ENCODE measurements at regions not wholly inside any gene's neighbourhood (a gene's known extent, or its start where the extent isn't known, plus 50 kb on each side); places are given as distances from the start of the nearest gene placed in this dataset.

DNA sequence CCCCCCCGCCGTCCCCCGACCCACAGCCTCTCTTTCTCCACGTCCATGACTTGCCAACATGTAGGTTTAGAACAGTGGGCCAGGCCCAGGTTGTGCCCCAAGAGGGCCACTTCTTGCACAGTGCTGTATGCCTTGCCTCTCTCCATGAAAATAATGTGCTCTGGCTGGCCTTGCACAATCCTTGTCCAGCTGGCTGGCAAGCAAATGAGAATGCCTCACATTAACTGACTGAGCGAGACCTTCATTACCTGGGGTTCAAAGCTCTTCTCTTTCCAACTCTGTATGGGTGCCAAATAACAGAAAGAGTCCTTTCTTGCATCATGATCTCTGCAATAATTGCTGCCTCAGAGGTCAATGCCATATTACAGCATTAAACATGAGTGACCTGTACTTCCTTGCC lies 416.6 kb downstream of the FGF13 start:
- H3K4me3 ChIP-seq (ENCODE audit: low read depth, low read length), result no peak overlapping the region
- no peak for DNase-seq (ENCODE audit: low read depth, low spot score)
- in situ Hi-C loops (cut with HindIII; ENCODE audit: low sequenced_read_pairs), result no loop called here
- TF ChIP-seq, protein P1, sequence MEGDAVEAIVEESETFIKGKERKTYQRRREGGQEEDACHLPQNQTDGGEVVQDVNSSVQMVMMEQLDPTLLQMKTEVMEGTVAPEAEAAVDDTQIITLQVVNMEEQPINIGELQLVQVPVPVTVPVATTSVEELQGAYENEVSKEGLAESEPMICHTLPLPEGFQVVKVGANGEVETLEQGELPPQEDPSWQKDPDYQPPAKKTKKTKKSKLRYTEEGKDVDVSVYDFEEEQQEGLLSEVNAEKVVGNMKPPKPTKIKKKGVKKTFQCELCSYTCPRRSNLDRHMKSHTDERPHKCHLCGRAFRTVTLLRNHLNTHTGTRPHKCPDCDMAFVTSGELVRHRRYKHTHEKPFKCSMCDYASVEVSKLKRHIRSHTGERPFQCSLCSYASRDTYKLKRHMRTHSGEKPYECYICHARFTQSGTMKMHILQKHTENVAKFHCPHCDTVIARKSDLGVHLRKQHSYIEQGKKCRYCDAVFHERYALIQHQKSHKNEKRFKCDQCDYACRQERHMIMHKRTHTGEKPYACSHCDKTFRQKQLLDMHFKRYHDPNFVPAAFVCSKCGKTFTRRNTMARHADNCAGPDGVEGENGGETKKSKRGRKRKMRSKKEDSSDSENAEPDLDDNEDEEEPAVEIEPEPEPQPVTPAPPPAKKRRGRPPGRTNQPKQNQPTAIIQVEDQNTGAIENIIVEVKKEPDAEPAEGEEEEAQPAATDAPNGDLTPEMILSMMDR (IDR thresholded peaks at IDR 0.05; ENCODE audit: low read depth, low read length), result no peak

DNA sequence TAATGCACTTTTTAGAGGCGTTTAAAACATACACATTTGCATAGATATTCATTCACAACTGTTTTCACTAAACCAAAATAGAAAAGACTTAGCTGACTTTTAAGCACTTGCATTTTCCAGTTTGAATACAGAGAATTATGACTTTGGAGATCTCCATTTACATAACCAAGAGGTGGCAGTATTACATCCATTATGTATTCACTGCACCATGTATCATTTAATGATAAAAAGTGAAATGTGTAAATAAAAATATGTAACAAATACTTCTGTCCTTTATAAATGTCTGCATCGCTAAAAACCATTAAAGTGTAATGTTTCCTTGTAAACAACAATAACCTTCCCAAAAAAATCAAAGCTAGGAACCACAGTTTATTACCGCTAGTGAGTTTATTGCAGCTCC lies 413.2 kb downstream of the FGF13 start:
- in situ Hi-C loops (cut with HindIII; ENCODE audit: low sequenced_read_pairs), result no loop called here

DNA sequence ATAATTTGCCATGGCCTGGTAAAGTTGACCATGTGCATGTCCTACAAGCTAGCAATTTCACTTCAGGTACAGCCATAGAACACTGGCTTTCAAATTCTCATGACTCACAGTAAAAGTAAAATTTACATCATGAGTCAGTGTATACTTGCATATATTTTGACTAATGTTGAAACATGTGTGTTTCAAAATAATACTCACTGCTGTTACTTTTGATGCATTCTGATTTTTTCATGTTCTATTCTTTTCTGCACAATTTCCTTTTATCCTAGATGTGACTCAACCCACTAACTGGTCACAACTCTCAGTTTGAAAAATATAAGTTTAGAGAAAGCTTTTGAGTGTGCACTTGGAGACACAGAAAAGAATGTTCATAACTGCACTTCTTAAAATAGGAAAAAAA lies 365.7 kb downstream of the FGF13 start:
- TF ChIP-seq, protein P1 (IDR thresholded peaks at IDR 0.05; ENCODE audit: low read depth, low read length), result no peak
- in situ Hi-C loops (cut with HindIII; ENCODE audit: low sequenced_read_pairs), result no loop called here
- DNase-seq (ENCODE audit: low read depth, low spot score), result no peak
- H3K4me3 ChIP-seq (ENCODE audit: low read depth, low read length), result no peak overlapping the region

More for the DNA sequence above, 413.2 kb downstream of the FGF13 start:
- TF ChIP-seq, protein P1 (IDR thresholded peaks at IDR 0.05; ENCODE audit: low read depth, low read length), result no peak
- no peak for DNase-seq (ENCODE audit: low read depth, low spot score)
- H3K4me3 ChIP-seq (ENCODE audit: low read depth, low read length), result no peak overlapping the region

DNA sequence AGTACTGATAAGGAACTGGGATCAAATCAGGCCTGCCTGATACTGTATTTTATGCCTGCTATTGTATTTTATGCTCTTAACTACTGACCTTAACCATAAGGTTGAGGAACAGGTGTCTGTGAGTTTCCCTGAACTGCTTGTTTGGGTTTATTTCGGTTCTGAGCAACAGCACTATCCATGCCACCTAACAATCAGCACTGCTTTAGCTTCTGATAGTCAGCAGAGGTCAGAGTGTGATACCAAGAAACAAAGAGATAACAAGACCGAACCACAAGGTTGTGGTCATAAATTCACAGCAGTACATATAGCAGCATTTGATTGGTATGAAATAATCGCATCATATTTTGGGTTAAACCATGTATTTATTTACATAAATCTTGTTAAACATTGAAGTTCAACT lies 362.2 kb downstream of the FGF13 start:
- in situ Hi-C loops (cut with HindIII; ENCODE audit: low sequenced_read_pairs), result no loop called here
- no peak for DNase-seq (ENCODE audit: low read depth, low spot score)
- H3K4me3 ChIP-seq (ENCODE audit: low read depth, low read length), result no peak overlapping the region
- TF ChIP-seq, protein P1 (IDR thresholded peaks at IDR 0.05; ENCODE audit: low read depth, low read length), result no peak

DNA sequence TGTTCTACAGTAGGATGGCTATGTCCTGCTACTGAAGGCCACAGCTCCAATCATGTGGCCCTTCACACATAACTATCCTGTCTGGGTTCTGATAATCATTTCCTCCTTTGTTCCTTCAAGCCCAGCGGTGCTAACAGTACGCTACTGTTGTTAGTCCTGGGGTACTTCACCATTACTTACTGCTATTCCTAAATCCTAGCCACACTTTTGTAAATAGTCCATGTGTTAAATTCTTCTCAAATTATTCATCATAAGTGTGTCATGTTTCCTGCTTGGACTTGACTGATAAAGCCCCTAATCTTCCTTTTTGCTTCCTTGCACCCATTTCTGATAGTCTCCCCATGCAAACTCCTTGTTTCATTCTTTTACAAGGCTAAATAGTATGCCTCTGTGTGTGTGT lies 332.6 kb downstream of the FGF13 start:
- TF ChIP-seq, protein P1 (IDR thresholded peaks at IDR 0.05; ENCODE audit: low read depth, low read length), result no peak
- no peak overlapping the region for H3K4me3 ChIP-seq (ENCODE audit: low read depth, low read length)
- in situ Hi-C loops (cut with HindIII; ENCODE audit: low sequenced_read_pairs), result no loop called here
- no peak for DNase-seq (ENCODE audit: low read depth, low spot score)

DNA sequence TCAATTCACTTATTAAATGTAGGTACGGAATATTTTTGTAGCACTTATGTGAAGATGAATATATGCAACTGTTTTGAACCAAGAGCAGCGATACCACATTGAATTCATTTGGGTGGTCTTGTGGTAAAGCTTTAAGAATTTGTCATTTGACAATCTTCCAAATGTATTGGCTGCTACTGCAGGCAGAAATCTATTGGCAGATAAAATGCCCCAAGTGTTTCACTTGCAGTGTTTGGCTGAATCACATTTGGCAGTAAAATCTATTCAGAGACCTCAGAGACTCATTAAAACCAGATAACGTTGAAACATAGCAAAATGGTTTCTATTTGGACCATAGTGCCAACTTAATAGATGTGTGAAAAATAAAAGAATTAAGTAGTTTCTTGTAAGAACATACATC lies 303.4 kb downstream of the FGF13 start:
- DNase-seq (ENCODE audit: low read depth, low spot score), result no peak
- in situ Hi-C loops (cut with HindIII; ENCODE audit: low sequenced_read_pairs), result no loop called here
- H3K4me3 ChIP-seq (ENCODE audit: low read depth, low read length), result no peak overlapping the region
- TF ChIP-seq, protein P1 (IDR thresholded peaks at IDR 0.05; ENCODE audit: low read depth, low read length), result no peak

DNA sequence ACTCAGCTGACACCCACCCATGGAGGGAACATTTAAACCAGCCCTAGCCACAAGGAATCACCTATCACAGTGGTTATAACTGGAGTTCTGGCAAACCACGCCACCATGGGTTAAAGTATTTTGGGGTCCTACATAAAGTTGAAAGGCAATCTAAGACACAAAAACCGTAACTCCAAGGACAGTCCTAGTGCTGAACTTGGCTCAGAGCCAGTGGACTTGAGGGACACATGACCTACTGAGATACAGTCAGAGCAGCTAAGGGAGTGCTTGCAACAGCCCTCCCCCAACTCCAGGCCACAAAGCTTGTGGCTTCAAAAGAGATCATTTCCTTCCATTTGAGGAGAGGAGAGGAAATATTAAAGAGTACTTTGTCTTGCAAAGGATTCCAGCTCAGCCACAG lies 300.5 kb downstream of the FGF13 start:
- TF ChIP-seq, protein P1 (IDR thresholded peaks at IDR 0.05; ENCODE audit: low read depth, low read length), result no peak
- H3K4me3 ChIP-seq (ENCODE audit: low read depth, low read length), result no peak overlapping the region
- in situ Hi-C loops (cut with HindIII; ENCODE audit: low sequenced_read_pairs), result no loop called here
- no peak for DNase-seq (ENCODE audit: low read depth, low spot score)
